Naive B cell (primary cell): ENCODE measurements at regions not wholly inside any gene's neighbourhood (a gene's known extent, or its start where the extent isn't known, plus 50 kb on each side); places are given as distances from the start of the nearest gene placed in this dataset.
A peak's percentile ranks its signal among the peaks of the same experiment; 100 is the strongest.

ENCODE experiments used
- ATAC-seq, 2 donors: fragments of 150-1000 bp; cut with Tn5 transposase; 2 replicates each; pipeline ENCODE4 v1.10.0; 2021; ENCODE audit warnings: low read depth in 2 of 2, mild to moderate bottlenecking in 2 of 2, moderate library complexity in 2 of 2
- DNase-seq: peaks from one replicate; pipeline ENCODE4 v3.0.0; 2022
- H3K27ac Mint-ChIP-seq, 6 donors: one replicate each; pipeline ENCODE4 v1.8.0; 2020 to 2022; ENCODE audit warnings: mild to moderate bottlenecking in 6 of 6, mixed read lengths in 6 of 6, moderate library complexity in 5 of 6, inconsistent platforms in 2 of 6
- H3K27me3 Mint-ChIP-seq, 3 donors: one replicate each; pipeline ENCODE4 v1.8.0; 2021 to 2022; ENCODE audit warnings: mixed read lengths in 3 of 3, mild to moderate bottlenecking in 1 of 3
- H3K36me3 Mint-ChIP-seq, 2 donors: one replicate each; pipeline ENCODE4 v1.8.0; 2020 to 2022; ENCODE audit warnings: mixed read lengths in 2 of 2, inconsistent platforms in 1 of 2, mild to moderate bottlenecking in 1 of 2
- H3K4me1 Mint-ChIP-seq, 3 donors: one replicate each; pipeline ENCODE4 v1.8.0; 2020 to 2022; ENCODE audit warnings: mixed read lengths in 3 of 3, inconsistent platforms in 1 of 3, mild to moderate bottlenecking in 1 of 3, moderate library complexity in 1 of 3
- H3K4me3 Mint-ChIP-seq, 8 donors: one replicate each; pipeline ENCODE4 v1.8.0; 2020 to 2022; ENCODE audit warnings: mild to moderate bottlenecking in 8 of 8, mixed read lengths in 8 of 8, moderate library complexity in 8 of 8, inconsistent platforms in 2 of 8
- H3K9me3 Mint-ChIP-seq, 7 donors: one replicate each; pipeline ENCODE4 v1.8.0; 2020 to 2022; ENCODE audit warnings: mixed read lengths in 7 of 7, mild to moderate bottlenecking in 5 of 7, inconsistent platforms in 2 of 7, moderate library complexity in 1 of 7

- H3K4me3 Mint-ChIP-seq: no peak overlapping the region
- H3K27ac Mint-ChIP-seq: no peak overlapping the region
- H3K9me3 Mint-ChIP-seq: peaks cover 0 to 25% (median 4%) of the 10 kb centered on the region in 7 donors
- H3K36me3 Mint-ChIP-seq: no peaks in the 10 kb centered on the region
- ATAC-seq (no peak), DNase-seq (no peak)
- H3K27me3 Mint-ChIP-seq: no peaks in the 10 kb centered on the region
- peaks cover 0 to 3% (median 0%) of the 10 kb centered on the region in 3 donors for H3K4me1 Mint-ChIP-seq
Observed at GRCh38 chr19:29113838-29114237, 99.1 kb downstream of the UQCRFS1 start.

- no peak overlapping the region for H3K4me3 Mint-ChIP-seq
- no peaks in the 10 kb centered on the region for H3K36me3 Mint-ChIP-seq
- no peak for DNase-seq
- ATAC-seq: no peak
- peaks cover 0 to 15% (median 0%) of the 10 kb centered on the region in 7 donors for H3K9me3 Mint-ChIP-seq
- H3K27ac Mint-ChIP-seq: no peak overlapping the region
- H3K27me3 Mint-ChIP-seq: no peaks in the 10 kb centered on the region
- H3K4me1 Mint-ChIP-seq: no peaks in the 10 kb centered on the region
Observed at GRCh38 chr19:29111576-29111975, 101.4 kb downstream of the UQCRFS1 start.

- ATAC-seq (no peak), DNase-seq (no peak)
- peaks cover 0 to 19% (median 2%) of the 10 kb centered on the region in 7 donors for H3K9me3 Mint-ChIP-seq
- H3K4me1 Mint-ChIP-seq: no peaks in the 10 kb centered on the region
- no peaks in the 10 kb centered on the region for H3K27me3 Mint-ChIP-seq
- H3K27ac Mint-ChIP-seq: no peak overlapping the region
- H3K4me3 Mint-ChIP-seq: no peak overlapping the region
- no peaks in the 10 kb centered on the region for H3K36me3 Mint-ChIP-seq
Observed at GRCh38 chr19:29107831-29108230, 105.1 kb downstream of the UQCRFS1 start.

- DNase-seq: no peak
- Mint-ChIP-seq H3K27ac (peak overlapping the region in 1 of 6 donors; percentile 48), H3K4me1 (no peaks in the 10 kb centered on the region)
Observed at GRCh38 chr19:29106346-29106885, 106.5 kb downstream of the UQCRFS1 start.

GRCh38 chr19:29105629-29106292 lies 107.2 kb downstream of the UQCRFS1 start:
- H3K27me3 Mint-ChIP-seq: peaks cover 0 to under 1% (median 0%) of the 10 kb centered on the region in 3 donors
- no peak for ATAC-seq
- peaks cover 0 to 19% (median 4%) of the 10 kb centered on the region in 7 donors for H3K9me3 Mint-ChIP-seq
- DNase-seq: no peak
- H3K4me3 Mint-ChIP-seq: no peak overlapping the region
- no peaks in the 10 kb centered on the region for H3K36me3 Mint-ChIP-seq
- H3K4me1 Mint-ChIP-seq: no peaks in the 10 kb centered on the region
- H3K27ac Mint-ChIP-seq: peak overlapping the region in 1 of 6 donors; percentile 65

More at GRCh38 chr19:29106346-29106885, 106.5 kb downstream of the UQCRFS1 start:
- Mint-ChIP-seq H3K9me3 (peaks cover 0 to 19% (median 4%) of the 10 kb centered on the region in 7 donors), H3K36me3 (no peaks in the 10 kb centered on the region), H3K27me3 (no peaks in the 10 kb centered on the region), H3K4me3 (no peak overlapping the region)
- no peak for ATAC-seq

GRCh38 chr19:29104605-29105241 lies 108.2 kb downstream of the UQCRFS1 start:
- no peak overlapping the region for H3K4me3 Mint-ChIP-seq
- ATAC-seq: no peak
- H3K36me3 Mint-ChIP-seq: no peaks in the 10 kb centered on the region
- H3K9me3 Mint-ChIP-seq: peaks cover 0 to 17% (median 8%) of the 10 kb centered on the region in 7 donors
- no peak overlapping the region for H3K27ac Mint-ChIP-seq
- H3K4me1 Mint-ChIP-seq: no peaks in the 10 kb centered on the region
- DNase-seq: no peak
- H3K27me3 Mint-ChIP-seq: peaks cover 0 to 4% (median 0%) of the 10 kb centered on the region in 3 donors

- no peak for DNase-seq
- no peak for ATAC-seq
Observed at GRCh38 chr19:29098863-29099481, 114.0 kb downstream of the UQCRFS1 start.

GRCh38 chr19:29098091-29098490 lies 114.9 kb downstream of the UQCRFS1 start:
- Mint-ChIP-seq H3K27me3 (peaks cover 0 to 4% (median 0%) of the 10 kb centered on the region in 3 donors), H3K36me3 (no peaks in the 10 kb centered on the region), H3K4me1 (no peaks in the 10 kb centered on the region), H3K27ac (no peak overlapping the region), H3K4me3 (peak overlapping the region in 1 of 8 donors; percentile 18), H3K9me3 (peaks cover 0 to 10% (median 5%) of the 10 kb centered on the region in 7 donors)
- DNase-seq (no peak), ATAC-seq (no peak)

More at GRCh38 chr19:29098863-29099481, 114.0 kb downstream of the UQCRFS1 start:
- peaks cover 0 to 11% (median 8%) of the 10 kb centered on the region in 7 donors for H3K9me3 Mint-ChIP-seq
- peaks cover 0 to 4% (median 0%) of the 10 kb centered on the region in 3 donors for H3K27me3 Mint-ChIP-seq
- H3K4me1 Mint-ChIP-seq: no peaks in the 10 kb centered on the region
- H3K36me3 Mint-ChIP-seq: no peaks in the 10 kb centered on the region
- H3K27ac Mint-ChIP-seq: peak overlapping the region in 1 of 6 donors; percentile 42
- no peak overlapping the region for H3K4me3 Mint-ChIP-seq

GRCh38 chr19:29096896-29097295 lies 116.1 kb downstream of the UQCRFS1 start:
- ATAC-seq: no peak
- Mint-ChIP-seq H3K9me3 (peaks cover 0 to 10% (median 5%) of the 10 kb centered on the region in 7 donors), H3K36me3 (no peaks in the 10 kb centered on the region), H3K4me3 (no peak overlapping the region), H3K4me1 (no peaks in the 10 kb centered on the region), H3K27ac (no peak overlapping the region), H3K27me3 (peaks cover 0 to 4% (median 0%) of the 10 kb centered on the region in 3 donors)
- DNase-seq: no peak

GRCh38 chr19:29093553-29093908 lies 119.4 kb downstream of the UQCRFS1 start:
- Mint-ChIP-seq H3K36me3 (no peaks in the 10 kb centered on the region), H3K4me3 (no peak overlapping the region), H3K9me3 (peaks cover 0 to 5% (median 0%) of the 10 kb centered on the region in 7 donors), H3K4me1 (no peaks in the 10 kb centered on the region), H3K27ac (no peak overlapping the region), H3K27me3 (no peaks in the 10 kb centered on the region)
- ATAC-seq: no peak
- no peak for DNase-seq

- no peaks in the 10 kb centered on the region for H3K27me3 Mint-ChIP-seq
- peaks cover 0 to 5% (median 0%) of the 10 kb centered on the region in 7 donors for H3K9me3 Mint-ChIP-seq
- H3K36me3 Mint-ChIP-seq: no peaks in the 10 kb centered on the region
- H3K27ac Mint-ChIP-seq: peak overlapping the region in 1 of 6 donors; percentile 7
- DNase-seq: no peak
- no peaks in the 10 kb centered on the region for H3K4me1 Mint-ChIP-seq
- H3K4me3 Mint-ChIP-seq: no peak overlapping the region
- ATAC-seq: no peak
Observed at GRCh38 chr19:29092712-29093552, 120.0 kb downstream of the UQCRFS1 start.

GRCh38 chr19:29090783-29091526 lies 122.0 kb downstream of the UQCRFS1 start:
- no peaks in the 10 kb centered on the region for H3K4me1 Mint-ChIP-seq
- H3K36me3 Mint-ChIP-seq: no peaks in the 10 kb centered on the region
- ATAC-seq (no peak), DNase-seq (no peak)
- peaks cover 0 to 7% (median 1%) of the 10 kb centered on the region in 7 donors for H3K9me3 Mint-ChIP-seq
- H3K4me3 Mint-ChIP-seq: no peak overlapping the region
- H3K27ac Mint-ChIP-seq: no peak overlapping the region
- no peaks in the 10 kb centered on the region for H3K27me3 Mint-ChIP-seq
